Activated T-helper 2 cell treated with anti-CD3 and anti-CD28 coated beads, Interferon-gamma antibody, Interleukin-2, Interleukin-4, amounts not matched to agents 10 μg/mL and 5 μg/mL and 100 μg/mL, durations not matched to agents 14 hours and 24 hours and 36 hours (primary cell): ENCODE measurements at regions not wholly inside any gene's neighbourhood (a gene's known extent, or its start where the extent isn't known, plus 50 kb on each side); places are given as distances from the start of the nearest gene placed in this dataset.
"Not testable (repeated sequence)": the region's sequence is repeated elsewhere in the genome, so short reads cannot be mapped to it uniquely, and the experiment has no call there.

ENCODE experiments used
- DNase-seq: peaks from one replicate; pipeline ENCODE4 v3.0.0; 2021; ENCODE audit warnings: low spot score
- H3K27ac Mint-ChIP-seq: one replicate; pipeline ENCODE4 v1.8.0; 2021; ENCODE audit warnings: mixed read lengths
- H3K27me3 Mint-ChIP-seq: one replicate; pipeline ENCODE4 v1.8.0; 2021; ENCODE audit warnings: low read depth, mixed read lengths
- H3K36me3 Mint-ChIP-seq: one replicate; pipeline ENCODE4 v1.8.0; 2021; ENCODE audit warnings: low read depth, mixed read lengths
- H3K4me1 Mint-ChIP-seq: one replicate; pipeline ENCODE4 v1.8.0; 2021; ENCODE audit warnings: low read depth, mixed read lengths
- H3K4me3 Mint-ChIP-seq: one replicate; pipeline ENCODE4 v1.8.0; 2021; ENCODE audit warnings: low read depth, mild to moderate bottlenecking, moderate library complexity, mixed read lengths
- H3K9me3 Mint-ChIP-seq: one replicate; pipeline ENCODE4 v1.8.0; 2021; ENCODE audit warnings: mixed read lengths
- intact Hi-C: fragments of 100-400 bp; cut with micrococcal nuclease; formaldehyde crosslinking; loops from one replicate; pipeline ENCODE4 v1.15.1; 2023

- intact Hi-C loops = no loop called here
- H3K27me3 Mint-ChIP-seq = no peaks in the 10 kb centered on the region
- no peaks in the 10 kb centered on the region for H3K36me3 Mint-ChIP-seq
- H3K27ac Mint-ChIP-seq = no peak overlapping the region
- no peak overlapping the region for H3K4me3 Mint-ChIP-seq
- no peak for DNase-seq
- H3K4me1 Mint-ChIP-seq = no peaks in the 10 kb centered on the region
- peaks cover 10% of the 10 kb centered on the region for H3K9me3 Mint-ChIP-seq
These were observed 177.8 kb downstream of the OTOL1 start for GRCh38 chr3:161674402-161674801.

GRCh38 chr3:161681831-161682230 lies 185.2 kb downstream of the OTOL1 start:
- intact Hi-C loops, H3K27me3 Mint-ChIP-seq, H3K9me3 Mint-ChIP-seq, H3K4me1 Mint-ChIP-seq, DNase-seq, H3K4me3 Mint-ChIP-seq, H3K27ac Mint-ChIP-seq, H3K36me3 Mint-ChIP-seq: not testable (repeated sequence)

GRCh38 chr3:161682715-161683114 lies 186.1 kb downstream of the OTOL1 start:
- no peak for DNase-seq
- H3K4me3 Mint-ChIP-seq = no peak overlapping the region
- H3K9me3 Mint-ChIP-seq = peaks cover 8% of the 10 kb centered on the region
- H3K36me3 Mint-ChIP-seq = no peaks in the 10 kb centered on the region
- no peaks in the 10 kb centered on the region for H3K27me3 Mint-ChIP-seq
- peaks cover 6% of the 10 kb centered on the region for H3K4me1 Mint-ChIP-seq
- intact Hi-C loops = no loop called here
- H3K27ac Mint-ChIP-seq = no peak overlapping the region

DNA sequence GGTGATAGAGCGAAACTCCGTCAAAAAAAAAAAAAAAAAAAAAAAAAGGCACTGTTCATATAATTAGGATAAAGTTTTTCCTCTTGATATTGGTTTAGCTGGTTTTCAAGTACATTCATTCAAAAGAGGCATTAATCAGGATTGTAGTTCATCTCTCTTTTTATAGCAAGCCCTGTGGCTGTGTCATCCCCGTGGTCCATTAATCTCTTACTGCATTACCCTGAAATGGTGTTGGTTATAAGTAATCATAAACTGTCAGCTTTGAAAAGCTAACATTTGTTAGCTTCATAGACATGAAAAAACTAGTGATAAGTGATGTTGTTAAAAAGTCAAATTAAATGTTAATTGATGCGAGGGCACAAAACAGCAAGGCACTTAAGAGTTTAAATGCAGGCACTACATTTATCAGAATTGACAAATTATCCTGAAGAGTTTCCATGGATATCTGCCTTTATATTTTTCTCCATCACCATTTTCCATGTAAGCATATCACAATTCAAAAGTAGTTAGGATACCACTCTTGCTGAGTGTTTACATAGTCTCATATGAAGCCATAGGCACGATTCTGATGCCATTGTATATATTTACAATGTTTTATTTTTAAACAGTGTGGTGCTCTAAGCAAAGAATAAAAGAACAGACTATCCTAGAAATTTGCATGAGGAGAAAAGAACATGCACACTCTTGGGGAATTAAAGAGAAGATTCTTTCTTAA lies 193.1 kb downstream of the OTOL1 start:
- Mint-ChIP-seq H3K4me1 (no peaks in the 10 kb centered on the region), H3K36me3 (no peaks in the 10 kb centered on the region), H3K27me3 (no peaks in the 10 kb centered on the region), H3K4me3 (no peak overlapping the region), H3K27ac (no peak overlapping the region), H3K9me3 (peaks cover 8% of the 10 kb centered on the region)
- DNase-seq = no peak
- intact Hi-C loops = no loop called here

DNA sequence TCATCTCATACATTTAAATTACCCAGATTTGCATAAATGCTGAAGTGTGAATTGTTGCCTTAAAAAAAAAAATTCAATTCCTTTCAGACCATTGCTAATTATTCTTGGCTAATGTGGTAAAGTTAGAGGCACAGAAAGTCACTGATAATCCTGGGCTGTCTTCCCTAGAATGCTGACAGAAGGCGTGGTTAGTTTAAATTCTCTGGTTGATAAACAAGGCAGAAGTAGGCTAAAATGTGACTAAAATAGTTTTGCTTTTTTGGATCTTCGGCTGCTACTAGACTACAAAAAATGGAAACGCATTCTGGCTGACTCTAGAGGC lies 193.7 kb downstream of the OTOL1 start:
- intact Hi-C loops = no loop called here
- no peak overlapping the region for H3K4me3 Mint-ChIP-seq
- H3K27me3 Mint-ChIP-seq = no peaks in the 10 kb centered on the region
- DNase-seq = no peak
- peaks cover 8% of the 10 kb centered on the region for H3K9me3 Mint-ChIP-seq
- no peaks in the 10 kb centered on the region for H3K36me3 Mint-ChIP-seq
- H3K27ac Mint-ChIP-seq = no peak overlapping the region
- H3K4me1 Mint-ChIP-seq = no peaks in the 10 kb centered on the region

GRCh38 chr3:161691677-161692076 lies 195.1 kb downstream of the OTOL1 start:
- intact Hi-C loops = no loop called here
- no peak overlapping the region for H3K4me3 Mint-ChIP-seq
- no peaks in the 10 kb centered on the region for H3K9me3 Mint-ChIP-seq

DNA sequence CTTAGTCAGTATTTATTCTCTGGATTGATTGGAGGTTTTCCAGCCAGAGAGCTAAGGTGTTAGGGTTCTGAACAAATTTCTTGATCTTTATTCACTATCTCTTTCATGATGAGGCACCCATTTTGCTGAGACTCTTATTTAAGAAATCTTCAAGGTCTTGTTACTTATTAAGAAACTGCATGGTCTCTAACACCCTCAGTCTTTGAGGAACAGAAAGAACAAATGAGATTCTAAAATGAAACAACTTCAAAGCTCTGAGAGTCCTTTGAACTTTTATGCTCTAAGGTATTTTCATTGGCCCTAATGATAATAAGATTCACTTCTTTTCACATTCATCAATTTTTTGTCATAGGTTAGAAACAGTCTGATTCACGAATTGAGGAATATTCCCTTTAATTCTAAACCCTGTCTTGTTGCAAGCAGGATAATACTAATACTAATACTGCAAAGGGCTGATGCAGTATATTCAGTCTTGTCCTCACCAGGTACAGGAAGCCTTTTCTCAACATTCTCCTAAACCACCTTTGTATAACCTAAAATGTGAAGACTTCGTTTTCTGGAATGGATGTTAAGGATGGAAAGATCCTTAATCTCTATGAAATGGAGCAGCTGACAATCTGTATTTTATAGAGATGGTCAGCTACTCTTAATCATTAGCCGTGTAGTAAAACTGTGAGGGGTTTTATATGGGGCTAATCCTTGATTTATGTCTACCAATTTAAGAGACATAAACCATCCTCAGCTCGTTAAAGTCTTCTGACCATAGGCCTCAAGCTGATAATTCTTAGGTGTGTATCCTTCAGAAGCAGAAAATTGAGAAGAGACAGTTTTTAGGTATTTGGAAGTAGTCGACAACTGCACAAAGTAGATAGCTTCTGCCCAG lies 198.3 kb downstream of the OTOL1 start:
- intact Hi-C loops = no loop called here

More at GRCh38 chr3:161691677-161692076, 195.1 kb downstream of the OTOL1 start:
- Mint-ChIP-seq H3K4me1 (no peaks in the 10 kb centered on the region), H3K27ac (no peak overlapping the region), H3K36me3 (no peaks in the 10 kb centered on the region), H3K27me3 (no peaks in the 10 kb centered on the region)
- DNase-seq = no peak

DNA sequence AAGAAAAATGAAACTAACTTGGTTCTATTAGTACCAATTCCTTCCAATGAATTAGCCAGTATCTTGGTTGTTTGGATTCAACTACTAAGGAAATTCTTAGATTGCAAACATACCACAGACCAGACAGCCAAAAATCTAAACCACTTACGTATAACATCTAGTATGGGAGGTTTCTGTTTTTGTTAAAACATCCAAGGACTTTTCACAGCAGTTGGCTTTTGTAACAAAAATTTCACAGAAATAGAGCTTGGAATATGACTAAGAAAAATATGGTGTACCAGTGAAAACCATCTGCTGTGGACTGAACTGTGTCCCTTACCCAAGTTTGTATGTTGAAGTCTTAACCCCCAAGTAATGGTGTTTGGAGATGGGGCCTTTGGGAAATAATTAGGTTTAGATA lies 199.2 kb downstream of the OTOL1 start:
- Mint-ChIP-seq H3K27ac (no peak overlapping the region), H3K27me3 (no peaks in the 10 kb centered on the region), H3K36me3 (no peaks in the 10 kb centered on the region), H3K4me3 (no peak overlapping the region), H3K4me1 (no peaks in the 10 kb centered on the region), H3K9me3 (no peaks in the 10 kb centered on the region)
- intact Hi-C loops = no loop called here
- no peak for DNase-seq

More for the DNA sequence above, 198.3 kb downstream of the OTOL1 start:
- no peak overlapping the region for H3K27ac Mint-ChIP-seq
- H3K27me3 Mint-ChIP-seq = no peaks in the 10 kb centered on the region
- no peaks in the 10 kb centered on the region for H3K4me1 Mint-ChIP-seq
- no peaks in the 10 kb centered on the region for H3K9me3 Mint-ChIP-seq
- no peaks in the 10 kb centered on the region for H3K36me3 Mint-ChIP-seq
- DNase-seq = no peak
- H3K4me3 Mint-ChIP-seq = no peak overlapping the region

- Mint-ChIP-seq H3K4me1 (no peaks in the 10 kb centered on the region), H3K27ac (no peak overlapping the region), H3K36me3 (no peaks in the 10 kb centered on the region), H3K27me3 (no peaks in the 10 kb centered on the region), H3K9me3 (peaks cover under 1% of the 10 kb centered on the region), H3K4me3 (no peak overlapping the region)
- no peak for DNase-seq
- intact Hi-C loops = no loop called here
These were observed 204.4 kb downstream of the OTOL1 start for GRCh38 chr3:161700998-161701397.

GRCh38 chr3:161707253-161707652 lies 210.6 kb downstream of the OTOL1 start:
- DNase-seq, H3K4me1 Mint-ChIP-seq, H3K27me3 Mint-ChIP-seq, H3K4me3 Mint-ChIP-seq, intact Hi-C loops, H3K27ac Mint-ChIP-seq, H3K36me3 Mint-ChIP-seq: not testable (repeated sequence)
- H3K9me3 Mint-ChIP-seq = peaks cover 16% of the 10 kb centered on the region

- Mint-ChIP-seq H3K4me1 (no peaks in the 10 kb centered on the region), H3K27me3 (peaks cover 2% of the 10 kb centered on the region), H3K9me3 (peaks cover 3% of the 10 kb centered on the region), H3K27ac (no peak overlapping the region), H3K4me3 (no peak overlapping the region), H3K36me3 (no peaks in the 10 kb centered on the region)
- intact Hi-C loops = no loop called here
- no peak for DNase-seq
These were observed 217.1 kb downstream of the OTOL1 start for GRCh38 chr3:161713731-161714130.

DNA sequence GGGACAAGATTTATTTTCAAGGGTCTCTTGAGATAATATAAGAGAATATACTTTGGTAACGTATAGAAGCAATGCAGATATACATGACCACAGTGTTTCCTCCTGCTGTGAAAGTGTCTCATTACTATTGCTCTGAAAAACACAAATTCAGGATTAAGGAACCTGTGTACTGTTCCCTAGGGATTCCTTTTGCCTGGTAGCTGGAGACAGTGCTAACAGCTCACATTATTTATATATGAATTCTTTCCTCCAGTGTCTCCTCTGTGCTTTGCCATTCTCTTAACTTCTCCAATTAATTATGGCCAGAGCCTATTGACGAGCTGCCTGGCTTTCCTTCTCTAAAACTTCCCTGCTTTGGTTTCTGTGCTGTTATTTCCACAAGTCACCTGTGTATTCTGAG lies 235.4 kb downstream of the OTOL1 start:
- no peaks in the 10 kb centered on the region for H3K27me3 Mint-ChIP-seq
- H3K9me3 Mint-ChIP-seq = no peaks in the 10 kb centered on the region
- no peaks in the 10 kb centered on the region for H3K36me3 Mint-ChIP-seq
- intact Hi-C loops = no loop called here
- no peak overlapping the region for H3K4me3 Mint-ChIP-seq
- DNase-seq = no peak
- H3K27ac Mint-ChIP-seq = no peak overlapping the region
- H3K4me1 Mint-ChIP-seq = no peaks in the 10 kb centered on the region

DNA sequence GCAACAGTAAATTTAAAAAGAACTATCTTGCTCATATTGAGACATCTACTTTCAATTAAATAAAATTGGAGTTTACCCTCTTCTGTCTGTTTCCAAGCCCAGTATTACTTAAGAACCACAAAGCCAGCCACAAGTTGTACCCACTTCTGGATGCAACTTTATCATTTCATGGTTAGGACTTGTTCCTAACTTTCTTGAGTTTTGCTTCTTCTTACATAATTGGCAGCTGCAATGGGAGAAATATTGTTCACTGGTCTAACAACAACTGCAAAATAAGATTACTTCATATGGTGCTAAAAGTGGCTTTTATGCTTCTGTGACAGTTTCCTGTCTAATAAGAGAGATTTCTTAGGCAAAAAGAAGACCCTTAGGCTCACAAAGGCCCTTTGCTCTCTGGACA lies 240.6 kb downstream of the OTOL1 start:
- peaks cover 4% of the 10 kb centered on the region for H3K9me3 Mint-ChIP-seq
- H3K36me3 Mint-ChIP-seq = no peaks in the 10 kb centered on the region
- H3K27ac Mint-ChIP-seq = no peak overlapping the region
- H3K4me3 Mint-ChIP-seq = no peak overlapping the region
- intact Hi-C loops = no loop called here
- no peaks in the 10 kb centered on the region for H3K4me1 Mint-ChIP-seq
- no peak for DNase-seq
- H3K27me3 Mint-ChIP-seq = no peaks in the 10 kb centered on the region
